Vagina (tissue), 2 donors: ENCODE measurements at regions not wholly inside any gene's neighbourhood (a gene's known extent, or its start where the extent isn't known, plus 50 kb on each side); places are given as distances from the start of the nearest gene placed in this dataset.

Source experiments
- POLR2A ChIP-seq, 2 donors: fragments of 450-650 bp; IDR thresholded peaks; one replicate each; pipeline ENCODE4 v1.6.1; 2017; ENCODE audit warnings: antibody characterized with exemption in 2 of 2, mild to moderate bottlenecking in 2 of 2, moderate library complexity in 2 of 2
- TF ChIP-seq, protein P1 (sequence below), 3 experiments: fragments of 450-650 bp in 2 of 3; fragments of 200-600 bp in 1 of 3; sonication (generic) in 1 of 3; IDR thresholded peaks; one replicate each; pipeline ENCODE4 v1.5.1; 2017 to 2019; ENCODE audit warnings: antibody characterized with exemption in 3 of 3, mild to moderate bottlenecking in 2 of 3, moderate library complexity in 2 of 3

DNA sequence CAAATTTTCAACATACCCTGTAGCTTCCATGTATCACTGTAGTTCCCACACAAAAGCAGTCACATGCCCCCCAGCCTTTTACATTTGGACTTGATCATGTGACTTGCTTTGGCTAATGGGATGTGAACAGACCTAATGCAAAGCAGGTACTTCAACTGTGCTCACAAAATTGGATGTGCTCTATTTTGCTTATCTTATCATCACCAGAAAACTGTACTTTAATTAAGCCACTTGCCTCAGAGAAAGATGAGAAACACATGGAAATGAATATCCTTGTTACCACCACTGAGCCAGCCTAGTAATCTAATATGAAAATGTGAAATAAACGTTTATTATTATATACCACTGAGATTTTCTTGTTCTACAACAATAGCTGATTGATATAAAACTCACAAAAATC lies 402.7 kb upstream of the HTR2C start:
- TF ChIP-seq, protein P1, sequence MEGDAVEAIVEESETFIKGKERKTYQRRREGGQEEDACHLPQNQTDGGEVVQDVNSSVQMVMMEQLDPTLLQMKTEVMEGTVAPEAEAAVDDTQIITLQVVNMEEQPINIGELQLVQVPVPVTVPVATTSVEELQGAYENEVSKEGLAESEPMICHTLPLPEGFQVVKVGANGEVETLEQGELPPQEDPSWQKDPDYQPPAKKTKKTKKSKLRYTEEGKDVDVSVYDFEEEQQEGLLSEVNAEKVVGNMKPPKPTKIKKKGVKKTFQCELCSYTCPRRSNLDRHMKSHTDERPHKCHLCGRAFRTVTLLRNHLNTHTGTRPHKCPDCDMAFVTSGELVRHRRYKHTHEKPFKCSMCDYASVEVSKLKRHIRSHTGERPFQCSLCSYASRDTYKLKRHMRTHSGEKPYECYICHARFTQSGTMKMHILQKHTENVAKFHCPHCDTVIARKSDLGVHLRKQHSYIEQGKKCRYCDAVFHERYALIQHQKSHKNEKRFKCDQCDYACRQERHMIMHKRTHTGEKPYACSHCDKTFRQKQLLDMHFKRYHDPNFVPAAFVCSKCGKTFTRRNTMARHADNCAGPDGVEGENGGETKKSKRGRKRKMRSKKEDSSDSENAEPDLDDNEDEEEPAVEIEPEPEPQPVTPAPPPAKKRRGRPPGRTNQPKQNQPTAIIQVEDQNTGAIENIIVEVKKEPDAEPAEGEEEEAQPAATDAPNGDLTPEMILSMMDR (IDR thresholded peaks at IDR 0.05), result no peak
- TF ChIP-seq POLR2A (IDR thresholded peaks at IDR 0.05), result no peak
